Keratinocyte (primary cell): ENCODE measurements at regions not wholly inside any gene's neighbourhood (a gene's known extent, or its start where the extent isn't known, plus 50 kb on each side); places are given as distances from the start of the nearest gene placed in this dataset.

Experiments used
- CTCF ChIP-seq, 3 experiments: IDR thresholded peaks in 1 of 3; conservative IDR thresholded peaks in 1 of 3; optimal IDR thresholded peaks in 1 of 3; 2 replicates in 2 of 3; 3 replicates in 1 of 3; pipeline versions ENCODE3 to v1.5.1; 2011; ENCODE audit warnings: low read length in 3 of 3, mild to moderate bottlenecking in 3 of 3, moderate library complexity in 2 of 3, control low read depth in 1 of 3, inconsistent platforms in 1 of 3; ENCODE audit not compliant: insufficient read depth in 2 of 3; ENCODE audit errors: extremely low read depth in 1 of 3
- EZH2 ChIP-seq: IDR thresholded peaks from one replicate; pipeline ENCODE4 v1.6.1; 2012; ENCODE audit warnings: inconsistent platforms, mild to moderate bottlenecking, low read length, moderate library complexity

- no peak for TF ChIP-seq CTCF (optimal IDR thresholded peaks at IDR 0.05 in 1 of 3, IDR thresholded peaks at IDR 0.05 in 1 of 3, conservative IDR thresholded peaks at IDR 0.05 in 1 of 3; ENCODE audit: extremely low read depth in 1 of 3, insufficient read depth in 2 of 3, low read length in 3 of 3)
- TF ChIP-seq EZH2 = no peak
These were observed 315.1 kb upstream of the ADGRL3 start for GRCh38 chr4:60885011-60885410.
